Right ventricle myocardium superior (tissue), 1 donor: ENCODE measurements at regions not wholly inside any gene's neighbourhood (a gene's known extent, or its start where the extent isn't known, plus 50 kb on each side); places are given as distances from the start of the nearest gene placed in this dataset.
"Not testable (repeated sequence)": the region's sequence is repeated elsewhere in the genome, so short reads cannot be mapped to it uniquely, and the experiment has no call there.

Experiments used
- ATAC-seq: fragments of 200-7000 bp; cut with Tn5 transposase; one replicate; pipeline ENCODE4 v1.9.1; 2020; ENCODE audit warnings: mild to moderate bottlenecking; ENCODE audit not compliant: poor library complexity
- DNase-seq: peaks from one replicate; pipeline ENCODE4 v3.0.0-alpha.2; 2020
- intact Hi-C: fragments of 100-400 bp; cut with DNase I; formaldehyde crosslinking; loops from one replicate; pipeline ENCODE4 v1.11.2; 2022
- donor health status: DM: no; HTN: yes; CAD: no; lungs with severe emphysema.

GRCh38 chr3:30527720-30528119 lies 78.7 kb upstream of the TGFBR2 start:
- DNase-seq, result no peak

GRCh38 chr3:30530084-30530483 lies 76.3 kb upstream of the TGFBR2 start:
- ATAC-seq, result no peak
- intact Hi-C loops, result no loop called here
- DNase-seq, result no peak

More at GRCh38 chr3:30527720-30528119, 78.7 kb upstream of the TGFBR2 start:
- intact Hi-C loops, result loop anchor here (10.0 kb wide), 1 partner anchor 167 kb away; no protein-coding TSS in a partner anchor
- ATAC-seq, result no peak

- intact Hi-C loops, result no loop called here
- DNase-seq (no peak), ATAC-seq (no peak)
Observed at GRCh38 chr3:30531017-30531570, 75.3 kb upstream of the TGFBR2 start.

- ATAC-seq (peak; percentile 53), DNase-seq (no peak)
- intact Hi-C loops, result no loop called here
Observed at GRCh38 chr3:30535525-30535924, 70.9 kb upstream of the TGFBR2 start.

GRCh38 chr3:30538791-30539190 lies 67.6 kb upstream of the TGFBR2 start:
- DNase-seq (no peak), ATAC-seq (no peak)
- intact Hi-C loops, result no loop called here

- intact Hi-C loops, result no loop called here
- ATAC-seq, result no peak
Observed at GRCh38 chr3:30539206-30539605, 67.2 kb upstream of the TGFBR2 start.

GRCh38 chr3:30539772-30540171 lies 66.6 kb upstream of the TGFBR2 start:
- intact Hi-C loops, result no loop called here
- ATAC-seq (no peak), DNase-seq (no peak)

More at GRCh38 chr3:30539206-30539605, 67.2 kb upstream of the TGFBR2 start:
- DNase-seq, result no peak

- ATAC-seq, DNase-seq, intact Hi-C loops: not testable (repeated sequence)
Observed at GRCh38 chr3:30541156-30541555, 65.2 kb upstream of the TGFBR2 start.

GRCh38 chr3:30542897-30543296 lies 63.5 kb upstream of the TGFBR2 start:
- ATAC-seq (no peak), DNase-seq (no peak)
- intact Hi-C loops, result no loop called here

- ATAC-seq (peak; percentile 41), DNase-seq (no peak)
- intact Hi-C loops, result no loop called here
Observed at GRCh38 chr3:30544812-30545211, 61.6 kb upstream of the TGFBR2 start.

GRCh38 chr3:30546934-30547333 lies 59.5 kb upstream of the TGFBR2 start:
- ATAC-seq (no peak), DNase-seq (no peak)
- intact Hi-C loops, result no loop called here

- ATAC-seq, result no peak
- DNase-seq, result no peak
- intact Hi-C loops, result no loop called here
Observed at GRCh38 chr3:30547716-30548115, 58.7 kb upstream of the TGFBR2 start.

- no peak for ATAC-seq
- intact Hi-C loops, result no loop called here
Observed at GRCh38 chr3:30548600-30548999, 57.8 kb upstream of the TGFBR2 start.

GRCh38 chr3:30549600-30549999 lies 56.8 kb upstream of the TGFBR2 start:
- intact Hi-C loops, result no loop called here
- ATAC-seq, result peak; percentile 27

More at GRCh38 chr3:30548600-30548999, 57.8 kb upstream of the TGFBR2 start:
- no peak for DNase-seq

GRCh38 chr3:30550246-30550645 lies 56.2 kb upstream of the TGFBR2 start:
- ATAC-seq (no peak), DNase-seq (no peak)
- intact Hi-C loops, result no loop called here

More at GRCh38 chr3:30549600-30549999, 56.8 kb upstream of the TGFBR2 start:
- DNase-seq, result no peak

- ATAC-seq (no peak), DNase-seq (no peak)
- intact Hi-C loops, result no loop called here
Observed at GRCh38 chr3:30551266-30551665, 55.1 kb upstream of the TGFBR2 start.

- no peak for ATAC-seq
- DNase-seq, result no peak
- intact Hi-C loops, result no loop called here
Observed at GRCh38 chr3:30551927-30552326, 54.5 kb upstream of the TGFBR2 start.

GRCh38 chr3:30553641-30554316 lies 52.6 kb upstream of the TGFBR2 start:
- DNase-seq (no peak), ATAC-seq (no peak)
- intact Hi-C loops, result no loop called here

GRCh38 chr3:30554317-30554690 lies 52.1 kb upstream of the TGFBR2 start:
- intact Hi-C loops, result no loop called here

GRCh38 chr3:30555968-30556367 lies 50.4 kb upstream of the TGFBR2 start:
- intact Hi-C loops, result no loop called here
- no peak for ATAC-seq
- no peak for DNase-seq

More at GRCh38 chr3:30554317-30554690, 52.1 kb upstream of the TGFBR2 start:
- ATAC-seq (no peak), DNase-seq (no peak)
